ENCODE measurements at regions not wholly inside any gene's neighbourhood (a gene's known extent, or its start where the extent isn't known, plus 50 kb on each side); places are given as distances from the start of the nearest gene placed in this dataset.
"Not testable (repeated sequence)": the region's sequence is repeated elsewhere in the genome, so short reads cannot be mapped to it uniquely, and the experiment has no call there.

DNA sequence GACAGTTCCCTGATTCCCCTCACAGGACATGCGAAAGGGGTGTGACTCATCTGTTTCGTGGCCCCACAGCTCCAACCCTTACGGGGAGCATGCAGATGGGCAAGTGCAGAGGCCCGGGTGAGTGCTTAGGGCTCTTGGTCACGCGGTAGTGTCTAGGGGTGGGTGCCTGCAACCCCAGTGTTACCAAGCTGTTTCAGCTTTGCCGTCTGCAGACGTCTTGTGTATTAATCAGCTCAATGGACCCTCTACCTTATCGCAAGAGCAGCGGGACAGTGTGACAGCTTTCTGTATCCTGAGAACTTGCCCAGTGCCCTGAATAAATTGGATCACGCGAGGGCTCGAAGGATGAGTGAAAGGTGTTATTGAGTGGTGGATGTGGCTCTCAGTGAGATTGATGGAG lies 816.4 kb upstream of the ANO3 start:
- DNase-seq (ENCODE audit: low read depth in 2 of 2) = no peak

DNA sequence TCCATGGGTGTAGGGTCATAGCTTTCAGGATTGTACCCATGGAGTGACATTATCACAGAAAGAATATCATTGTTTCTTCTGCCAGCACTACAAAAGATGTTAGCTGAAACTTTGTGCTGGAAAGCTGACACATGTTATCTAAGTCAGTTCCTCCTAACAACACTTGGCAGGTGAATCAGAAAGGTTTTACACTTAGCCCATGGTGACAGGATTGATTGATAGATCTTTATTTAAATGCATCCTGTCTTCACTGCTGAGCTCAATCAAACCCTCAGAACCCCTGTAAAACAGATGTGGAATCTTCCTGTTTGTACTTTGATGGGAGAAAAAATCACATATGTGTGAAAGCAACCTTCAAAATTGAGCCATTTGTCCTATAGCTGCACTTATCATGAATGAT lies 811.5 kb upstream of the ANO3 start:
- no peak for DNase-seq (ENCODE audit: low read depth in 2 of 2)

DNA sequence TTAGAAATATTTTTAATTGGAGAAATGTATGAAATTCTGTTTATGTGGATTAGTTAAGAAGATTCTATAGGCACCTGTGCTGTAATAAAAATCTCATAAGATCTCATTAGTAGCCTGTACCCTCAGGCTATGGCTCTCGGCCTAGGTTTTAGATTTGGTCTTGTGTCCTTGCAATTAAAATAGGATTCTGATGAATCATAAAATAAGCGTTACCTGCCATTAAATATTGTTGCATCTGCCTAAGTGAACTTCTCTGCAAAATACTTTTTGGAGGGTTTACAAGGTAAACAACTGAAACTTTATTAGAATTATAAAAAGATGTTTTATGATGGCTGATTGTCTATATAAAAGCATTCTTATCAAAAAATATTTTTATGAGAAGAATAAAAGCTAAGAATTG lies 804.1 kb upstream of the ANO3 start:
- DNase-seq (ENCODE audit: low read depth in 2 of 2) = no peak

DNA sequence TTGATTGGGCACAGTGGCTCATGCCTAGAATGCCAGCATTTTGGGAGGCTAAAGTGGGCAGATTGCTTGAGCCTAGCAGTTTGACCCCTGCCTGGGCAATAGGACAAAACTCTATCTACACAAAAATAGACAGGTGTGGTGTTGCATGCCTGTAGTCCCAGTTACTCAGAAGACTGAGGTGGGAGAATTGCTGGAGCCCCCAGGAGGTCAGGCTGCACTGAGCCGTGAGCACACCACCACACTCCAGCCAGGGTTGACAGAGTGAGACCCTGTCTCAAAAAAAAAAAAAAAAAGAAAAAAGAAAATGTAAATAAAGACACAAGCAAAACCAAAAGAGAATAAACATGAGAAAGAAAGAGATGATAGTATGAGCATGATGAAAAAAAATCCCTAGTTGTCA lies 802.4 kb upstream of the ANO3 start:
- no peak for DNase-seq (ENCODE audit: low read depth in 2 of 2)

DNA sequence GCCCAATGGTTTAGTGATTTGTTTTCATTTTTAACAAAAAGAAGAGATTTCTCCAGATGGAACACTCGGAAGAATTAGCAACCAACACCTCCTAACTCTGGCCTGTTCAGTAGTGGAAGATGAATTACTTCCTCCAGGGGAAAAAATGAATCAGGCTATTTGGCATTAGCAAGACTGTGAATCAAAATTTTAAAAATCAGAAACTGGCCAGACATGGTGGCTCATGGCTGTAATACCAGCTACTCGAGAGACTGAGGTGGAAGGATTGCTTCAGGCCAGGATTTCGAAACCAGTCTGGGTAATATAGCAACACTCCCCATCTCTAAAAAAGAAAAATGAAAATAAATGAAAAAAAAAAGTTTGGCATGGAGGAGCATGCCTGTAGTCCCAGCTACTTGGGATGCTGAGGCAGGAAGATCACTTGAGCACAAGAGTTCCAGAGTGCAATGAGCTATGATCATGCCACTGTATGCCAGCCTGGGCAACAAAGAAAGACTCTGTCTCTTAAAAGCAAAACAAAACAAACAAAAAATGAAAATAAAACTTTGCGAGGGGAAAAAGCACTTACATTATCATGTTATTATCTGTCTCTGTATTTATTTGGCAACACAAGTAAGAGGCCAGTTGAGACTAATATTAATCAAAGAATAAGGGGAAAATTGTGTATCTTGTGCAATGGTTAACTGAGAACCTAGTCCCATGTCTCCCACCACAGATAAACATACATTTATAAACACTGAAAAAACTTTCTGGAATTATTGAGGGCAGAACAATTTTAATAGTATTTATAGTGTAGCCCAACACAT lies 796.3 kb upstream of the ANO3 start:
- no peak for DNase-seq (ENCODE audit: low read depth in 2 of 2)

DNA sequence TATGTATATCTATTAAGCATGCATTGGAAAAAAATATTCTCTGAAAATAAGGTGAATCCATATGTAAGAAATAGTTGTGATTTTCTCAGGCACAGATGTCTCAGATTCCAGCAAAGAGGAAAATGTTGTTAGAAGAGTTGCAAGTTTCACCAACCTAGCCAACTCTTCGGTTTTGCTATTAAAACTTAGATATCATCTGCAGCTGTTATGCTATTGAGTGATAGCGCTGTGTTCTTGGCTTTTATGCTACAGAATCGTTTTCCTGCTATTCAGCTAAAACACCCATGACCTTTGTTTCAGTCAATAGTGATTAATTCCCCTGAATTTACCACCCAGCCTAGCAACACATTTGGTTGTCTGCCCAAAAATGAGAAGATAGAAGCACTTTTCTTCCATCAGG lies 795.6 kb upstream of the ANO3 start:
- DNase-seq (ENCODE audit: low read depth in 2 of 2) = no peak

DNA sequence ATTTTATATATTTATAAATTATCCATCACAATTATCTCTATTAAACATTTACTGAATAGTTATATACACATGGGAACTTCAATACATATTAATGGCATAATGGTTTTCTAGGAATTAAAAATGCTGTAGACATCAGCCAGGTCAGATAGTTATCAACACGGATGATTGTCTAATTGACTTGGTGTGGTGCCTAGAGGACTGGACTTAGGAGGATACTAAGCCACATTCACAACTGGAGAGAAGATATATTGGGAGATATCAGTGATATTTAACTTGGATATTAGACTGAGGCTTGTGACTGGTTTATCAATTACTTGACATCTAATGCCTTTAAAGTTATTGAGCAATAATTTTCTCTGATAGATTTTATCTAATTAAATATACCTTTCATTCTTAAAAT lies 794.5 kb upstream of the ANO3 start:
- no peak for DNase-seq (ENCODE audit: low read depth in 2 of 2)

DNA sequence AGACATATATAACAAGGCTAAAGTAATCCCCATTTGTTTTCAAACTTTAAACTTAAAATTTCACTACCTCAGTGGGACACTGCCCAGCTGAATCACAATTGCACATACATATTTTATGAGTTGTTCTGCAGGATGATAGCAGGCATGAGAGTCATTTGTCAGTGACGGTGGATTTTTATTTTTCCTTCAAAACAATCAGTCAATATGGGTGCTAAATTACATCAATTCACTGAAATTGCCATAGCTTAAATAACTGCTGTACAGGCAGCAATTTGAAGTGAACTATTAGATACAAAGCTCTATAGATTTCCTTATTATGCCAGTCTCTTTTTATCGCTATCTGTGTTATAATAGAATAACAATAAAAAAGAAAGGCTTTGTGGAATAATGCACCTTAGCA lies 784.6 kb upstream of the ANO3 start:
- DNase-seq (ENCODE audit: low read depth in 2 of 2) = no peak

DNA sequence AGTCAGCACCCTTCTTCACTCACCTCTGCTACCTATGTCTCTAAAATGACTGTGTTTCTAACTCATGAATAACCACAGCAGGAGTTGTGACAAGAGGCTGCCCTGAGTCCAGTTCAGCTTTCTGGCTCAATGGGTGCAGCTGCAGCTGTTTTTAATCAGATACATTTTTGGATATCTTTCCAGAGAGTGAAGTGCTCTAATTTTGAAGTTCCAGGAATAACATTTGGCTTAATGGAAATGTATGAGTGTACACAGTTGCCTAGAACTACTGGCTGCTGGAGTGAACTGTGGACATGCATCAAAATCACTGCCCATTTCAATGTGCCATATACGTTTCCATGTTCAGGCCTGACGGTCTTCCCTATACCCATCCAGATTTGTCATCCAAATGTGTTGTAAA lies 769.5 kb upstream of the ANO3 start:
- no peak for DNase-seq (ENCODE audit: low read depth in 2 of 2)

DNA sequence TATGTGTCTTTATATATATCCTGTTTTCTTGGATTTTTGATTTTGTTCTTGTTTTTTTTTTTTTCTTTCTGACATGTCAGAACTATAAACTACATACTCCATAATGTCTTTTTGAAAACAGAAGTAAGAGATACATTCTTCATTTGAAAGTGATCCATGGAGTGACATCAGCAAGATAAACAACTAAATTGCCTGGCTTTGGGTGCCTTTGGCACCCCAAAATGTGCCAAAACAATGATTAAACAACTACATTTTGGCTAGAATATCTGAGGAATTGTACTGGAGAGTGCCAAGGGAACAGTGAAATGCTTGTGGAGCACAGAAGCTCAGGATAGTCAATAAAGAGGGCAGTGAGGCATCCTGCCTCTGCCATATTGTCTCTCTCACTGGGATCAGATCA lies 766.1 kb upstream of the ANO3 start:
- DNase-seq (ENCODE audit: low read depth in 2 of 2) = no peak

DNA sequence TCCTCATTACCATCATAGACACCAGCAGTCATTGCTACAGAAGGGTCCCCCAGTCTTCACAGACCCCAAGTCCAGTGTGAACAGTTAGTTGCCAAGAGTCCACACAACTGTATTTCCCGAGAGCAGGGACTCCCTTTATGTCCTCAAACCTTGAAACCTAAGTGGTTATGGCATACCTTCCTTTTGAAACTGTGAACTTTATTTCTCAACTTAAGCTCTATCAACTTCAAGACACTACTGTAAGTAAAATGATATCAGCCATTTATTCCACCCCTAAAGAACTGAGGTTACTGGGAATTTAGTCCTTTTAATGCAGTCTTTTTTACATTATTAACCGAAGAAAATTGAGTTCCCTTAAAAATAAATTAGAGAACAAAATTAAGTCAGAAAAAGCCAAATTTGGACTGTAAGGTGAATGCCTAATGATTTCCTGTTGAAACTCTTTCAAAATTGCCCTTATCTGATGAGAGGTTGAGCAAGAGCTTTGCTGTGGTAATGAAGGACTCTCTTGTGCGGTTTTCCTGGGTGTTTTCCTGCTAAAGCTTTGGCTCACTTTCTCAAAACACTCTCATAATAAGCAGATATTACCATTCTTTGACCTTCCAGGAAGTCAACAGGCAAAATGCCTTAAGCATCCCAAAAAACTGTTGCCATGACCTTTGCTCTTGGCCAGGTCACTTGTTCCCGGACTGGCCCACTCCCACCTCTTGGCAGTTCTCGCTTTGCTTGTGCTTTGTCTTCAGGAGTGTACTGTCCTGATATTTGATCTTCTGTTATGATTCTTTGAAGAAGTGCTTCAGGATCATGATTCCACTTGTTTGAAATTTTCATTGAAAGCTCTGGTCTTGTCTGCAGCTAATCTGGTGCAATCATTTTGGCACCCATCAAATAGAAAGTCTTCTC lies 765.4 kb upstream of the ANO3 start:
- no peak for DNase-seq (ENCODE audit: low read depth in 2 of 2)

DNA sequence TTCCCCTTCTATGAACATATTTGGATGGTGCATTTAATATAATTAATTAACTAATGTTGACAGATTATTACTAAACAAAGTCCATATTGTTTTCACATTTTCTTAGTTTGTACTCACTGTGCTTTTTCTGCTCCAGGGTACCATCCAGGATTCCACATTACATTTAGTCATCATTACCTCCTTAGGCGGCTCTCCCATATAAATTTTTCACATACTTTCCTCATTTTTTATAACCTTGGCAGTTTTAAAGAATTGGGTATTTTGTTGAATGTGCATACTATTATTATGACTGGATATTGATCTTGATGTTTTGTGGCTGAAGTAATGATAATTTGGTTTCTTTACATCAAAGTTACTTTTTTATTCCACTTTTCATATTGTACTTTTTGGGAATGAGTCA lies 755.6 kb upstream of the ANO3 start:
- no peak for DNase-seq (ENCODE audit: low read depth in 2 of 2)

DNA sequence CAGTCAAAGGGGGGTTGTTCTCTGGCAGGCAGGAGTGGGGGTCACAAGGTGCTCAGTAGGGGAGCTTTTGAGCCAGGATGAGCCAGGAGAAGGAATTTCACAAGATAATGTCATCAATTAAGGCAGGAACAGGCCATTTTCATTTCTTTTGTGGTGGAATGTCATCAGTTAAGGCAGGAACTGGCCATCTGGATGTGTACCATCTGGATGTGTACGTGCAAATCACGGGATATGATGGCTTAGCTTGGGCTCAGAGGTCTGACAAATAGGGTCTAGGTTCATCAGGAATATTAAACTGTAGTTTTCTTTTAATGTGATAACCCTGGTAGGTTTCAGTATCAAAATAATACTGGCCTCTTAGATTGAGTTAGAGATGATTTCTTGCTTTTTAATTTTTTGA lies 752.4 kb upstream of the ANO3 start:
- not testable (repeated sequence) for DNase-seq (ENCODE audit: low read depth in 2 of 2)

DNA sequence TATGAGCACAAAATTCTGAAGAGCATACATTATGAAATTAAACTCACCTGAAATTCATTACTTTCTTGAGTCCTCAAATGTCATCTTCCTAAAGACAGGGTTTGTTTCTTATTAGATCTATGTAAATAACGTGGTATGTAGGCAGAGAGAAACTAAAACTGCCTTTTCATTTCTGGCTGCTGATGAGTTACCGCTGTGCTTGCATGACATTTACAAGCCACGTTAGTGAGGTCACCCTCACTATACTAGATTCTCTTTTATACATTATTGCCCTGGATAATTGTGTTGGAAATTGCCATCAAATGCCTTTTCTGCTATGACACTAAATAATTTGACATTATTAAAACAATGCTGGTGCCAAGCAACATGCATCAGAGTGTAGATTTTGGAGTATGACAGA lies 748.3 kb upstream of the ANO3 start:
- DNase-seq (ENCODE audit: low read depth in 2 of 2) = no peak

DNA sequence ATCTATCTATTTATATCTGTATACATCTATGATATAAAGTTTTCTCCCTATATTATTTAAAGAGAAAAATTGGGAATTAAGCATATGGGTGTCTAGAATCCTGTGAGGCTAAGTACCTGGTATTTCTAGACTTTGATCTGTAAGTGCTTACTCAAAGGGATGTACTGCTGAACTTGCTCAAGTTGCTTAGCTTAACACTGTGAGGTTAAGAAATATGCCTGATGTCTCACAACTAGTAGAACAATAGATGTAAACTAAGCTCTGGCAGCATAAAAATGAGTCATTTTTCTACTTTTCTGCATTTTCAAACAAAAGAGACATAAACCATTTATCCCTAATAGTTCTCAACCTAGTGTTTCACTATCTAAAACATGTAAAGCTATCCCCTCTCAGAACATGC lies 744.4 kb upstream of the ANO3 start:
- no peak for DNase-seq (ENCODE audit: low read depth in 2 of 2)

DNA sequence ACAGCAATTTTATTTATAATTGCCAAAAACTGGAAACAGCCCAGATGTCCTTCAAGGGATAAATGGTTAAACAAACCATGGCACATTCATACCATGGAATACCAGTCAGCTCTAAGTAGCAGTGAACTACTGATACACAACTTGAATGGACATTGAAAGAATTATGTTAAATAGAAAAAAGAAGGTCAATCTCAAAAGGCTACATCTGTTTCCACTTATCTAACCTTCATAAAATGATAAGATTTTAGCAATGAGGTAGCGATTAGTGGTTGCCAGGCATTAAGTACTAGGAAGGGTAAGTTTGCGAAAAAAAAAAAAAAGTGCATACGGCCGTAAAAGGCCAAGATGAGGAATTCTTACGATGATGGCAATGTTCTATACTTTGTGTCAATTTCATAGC lies 738.7 kb upstream of the ANO3 start:
- no peak for DNase-seq (ENCODE audit: low read depth in 2 of 2)

DNA sequence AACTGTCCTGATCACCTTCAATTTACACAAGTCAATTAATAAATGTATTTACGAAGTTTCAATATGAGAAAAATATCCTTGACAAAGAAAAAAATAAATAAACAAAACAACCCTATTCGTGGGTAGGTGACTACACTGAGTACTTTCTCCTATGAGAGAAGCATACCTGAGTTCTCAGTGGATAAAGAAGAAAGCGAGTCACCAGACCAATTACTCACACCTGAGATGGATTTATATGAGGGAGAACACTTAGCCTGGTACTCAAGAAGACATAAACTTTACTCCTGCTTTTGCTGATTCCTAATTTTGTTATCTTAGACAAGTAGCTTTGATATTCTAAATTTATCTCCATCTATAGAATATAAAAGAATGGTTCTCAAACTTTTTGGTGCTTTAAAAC lies 735.2 kb upstream of the ANO3 start:
- no peak for DNase-seq (ENCODE audit: low read depth in 2 of 2)

DNA sequence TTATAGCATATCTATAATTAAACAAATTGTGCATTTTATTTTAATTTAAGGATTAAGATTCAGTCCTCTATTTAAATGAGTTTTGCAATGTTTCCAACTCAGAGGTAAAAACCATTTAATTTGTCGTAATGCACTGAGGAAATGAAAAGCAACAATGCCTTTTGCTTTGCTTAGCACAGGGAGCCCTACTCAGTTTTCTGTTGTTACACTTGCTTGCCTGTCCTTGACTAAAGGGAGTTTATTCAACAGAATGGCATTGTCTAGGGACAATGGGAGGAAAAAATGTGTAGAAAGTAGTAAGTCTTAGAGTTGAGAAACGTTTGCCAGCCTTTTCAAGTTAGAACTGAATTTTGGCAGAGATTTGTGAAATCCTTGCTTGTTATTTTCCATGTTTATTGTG lies 734.2 kb upstream of the ANO3 start:
- no peak for DNase-seq (ENCODE audit: low read depth in 2 of 2)

DNA sequence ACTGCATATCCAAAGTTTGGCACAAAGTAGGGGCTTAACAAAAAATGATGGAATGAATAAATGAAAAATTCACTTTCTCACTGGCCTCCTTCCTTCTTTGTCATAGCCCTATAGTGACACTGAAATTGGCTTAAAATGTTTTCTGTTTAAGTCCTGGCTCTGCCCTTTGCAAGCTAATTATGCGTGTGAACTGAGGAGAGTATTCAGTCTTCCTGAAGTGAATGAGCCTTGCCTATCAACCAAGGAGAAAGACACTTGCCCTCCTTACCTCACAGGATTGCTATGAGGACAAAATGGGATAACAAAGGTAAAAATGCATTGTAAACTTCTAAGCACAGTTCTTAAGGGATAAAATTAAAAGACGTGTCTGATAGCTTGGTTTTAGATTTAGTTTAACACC lies 729.8 kb upstream of the ANO3 start:
- no peak for DNase-seq (ENCODE audit: low read depth in 2 of 2)

DNA sequence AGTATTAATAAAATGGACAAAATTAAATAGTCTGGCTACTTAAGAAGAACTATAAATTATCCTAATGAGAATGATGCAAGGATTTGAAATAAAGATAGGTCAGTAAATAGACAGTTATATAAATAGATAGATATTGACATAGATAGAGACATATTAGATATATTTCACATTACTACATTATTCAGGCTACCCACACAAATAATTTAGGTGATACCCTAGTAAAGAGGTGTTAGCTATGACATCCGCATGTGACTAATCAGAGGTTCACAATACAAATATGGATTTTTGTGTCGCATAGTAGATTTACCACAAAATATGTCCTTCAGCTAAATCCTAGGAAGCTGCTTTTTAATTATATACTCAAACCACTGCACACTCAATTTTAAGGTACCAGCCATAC lies 729.0 kb upstream of the ANO3 start:
- DNase-seq (ENCODE audit: low read depth in 2 of 2) = no peak

DNA sequence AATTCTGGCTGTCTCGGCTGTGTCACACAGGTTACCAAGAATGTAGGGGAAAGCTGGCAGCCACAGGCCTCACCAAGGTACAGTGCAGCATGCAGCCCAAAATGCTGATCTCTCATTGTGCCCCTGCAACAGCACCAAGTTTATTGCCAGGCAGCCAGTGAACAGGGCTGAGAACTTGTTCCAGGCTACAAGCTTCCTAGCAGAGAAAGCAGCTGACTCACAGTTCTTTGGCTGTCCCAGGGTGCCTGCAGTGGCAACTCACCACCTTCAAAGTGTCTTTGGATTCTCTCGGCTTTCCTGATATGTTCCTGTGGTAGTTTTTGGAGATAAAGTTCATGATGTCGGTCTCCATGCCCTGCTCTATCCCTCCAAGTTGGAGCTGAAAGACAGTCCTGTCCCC lies 719.1 kb upstream of the ANO3 start:
- no peak for DNase-seq (ENCODE audit: low read depth in 2 of 2)

DNA sequence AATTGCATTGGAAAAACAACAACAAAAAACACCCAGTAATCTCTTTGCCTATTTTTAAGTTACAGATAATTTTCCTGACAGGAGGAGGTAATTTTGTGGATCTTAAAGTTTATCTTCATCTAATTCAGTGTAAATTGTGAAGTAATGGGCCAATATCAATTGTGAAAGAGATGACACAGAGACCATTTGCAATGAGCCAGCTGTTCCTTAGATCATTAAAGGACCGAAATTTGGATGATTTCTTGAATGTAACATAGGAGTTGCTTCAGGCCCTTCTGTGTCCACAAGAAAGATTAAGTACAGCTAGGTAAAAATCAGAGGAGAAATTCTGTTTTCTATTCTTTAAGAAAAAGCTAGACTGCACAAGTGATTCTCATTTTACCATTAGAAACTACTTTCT lies 718.5 kb upstream of the ANO3 start:
- DNase-seq (ENCODE audit: low read depth in 2 of 2) = no peak

DNA sequence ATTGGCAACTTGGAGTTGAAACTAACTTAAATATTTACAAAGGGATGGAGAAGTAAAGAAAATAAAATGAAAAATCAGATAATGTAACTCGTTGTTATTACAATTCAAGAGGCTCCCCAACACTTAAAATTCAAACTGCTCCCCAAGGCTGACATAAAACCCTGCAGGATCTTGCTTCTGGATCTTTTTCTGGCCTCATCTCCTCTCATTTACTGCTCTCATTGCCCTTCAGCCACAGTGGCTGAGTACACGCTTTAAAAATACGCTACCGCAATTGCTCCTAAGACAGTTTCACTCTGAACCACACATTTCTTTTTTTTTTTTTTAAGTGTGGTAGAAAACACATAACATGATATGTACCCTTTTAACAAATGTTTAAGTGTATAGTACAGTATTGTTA lies 718.1 kb upstream of the ANO3 start:
- DNase-seq (ENCODE audit: low read depth in 2 of 2) = no peak
